ENCODE measurements at regions not wholly inside any gene's neighbourhood (a gene's known extent, or its start where the extent isn't known, plus 50 kb on each side); places are given as distances from the start of the nearest gene placed in this dataset.

GRCh38 chr2:8525582-8526402 is 156.1 kb upstream of the ID2 start:
- CTCF ChIA-PET: interaction anchor here (0.8 to 2.5 kb wide), 15 partner anchors 8 to 1099 kb away, joined by 3 to 17 read pairs (median 4); partner anchors contain the start of gene ID2
- POLR2A ChIA-PET: interaction anchor here (1.2 to 1.5 kb wide), 2 partner anchors 10 to 156 kb away, joined by 7 to 11 read pairs; partner anchors contain the start of gene ID2
- peak; percentile 83 for DNase-seq (ENCODE audit: extremely low spot score)

DNA sequence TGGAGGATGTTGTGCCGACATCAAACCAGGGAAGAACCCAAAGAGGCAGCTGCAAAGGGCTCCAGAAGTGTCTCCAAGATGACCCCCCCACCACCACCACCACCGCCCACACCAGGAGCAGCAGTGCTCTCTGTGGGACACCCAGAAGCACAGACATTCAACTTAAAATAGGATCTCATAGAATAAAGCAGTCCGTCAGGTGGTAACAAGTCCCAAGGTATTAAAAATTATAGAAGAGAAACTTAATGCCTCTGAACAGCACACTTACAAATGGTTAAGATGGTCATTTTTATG is 155.5 kb upstream of the ID2 start:
- ChIA-PET POLR2A (interaction anchor here (1.5 kb wide), 1 partner anchor 156 kb away, joined by 11 read pairs; the partner anchor contains the start of gene ID2), CTCF (interaction anchor here (0.8 to 2.5 kb wide), 10 partner anchors 9 to 1099 kb away, joined by 3 to 17 read pairs (median 4); partner anchors contain the start of gene ID2)
- TF ChIP-seq, protein P1, sequence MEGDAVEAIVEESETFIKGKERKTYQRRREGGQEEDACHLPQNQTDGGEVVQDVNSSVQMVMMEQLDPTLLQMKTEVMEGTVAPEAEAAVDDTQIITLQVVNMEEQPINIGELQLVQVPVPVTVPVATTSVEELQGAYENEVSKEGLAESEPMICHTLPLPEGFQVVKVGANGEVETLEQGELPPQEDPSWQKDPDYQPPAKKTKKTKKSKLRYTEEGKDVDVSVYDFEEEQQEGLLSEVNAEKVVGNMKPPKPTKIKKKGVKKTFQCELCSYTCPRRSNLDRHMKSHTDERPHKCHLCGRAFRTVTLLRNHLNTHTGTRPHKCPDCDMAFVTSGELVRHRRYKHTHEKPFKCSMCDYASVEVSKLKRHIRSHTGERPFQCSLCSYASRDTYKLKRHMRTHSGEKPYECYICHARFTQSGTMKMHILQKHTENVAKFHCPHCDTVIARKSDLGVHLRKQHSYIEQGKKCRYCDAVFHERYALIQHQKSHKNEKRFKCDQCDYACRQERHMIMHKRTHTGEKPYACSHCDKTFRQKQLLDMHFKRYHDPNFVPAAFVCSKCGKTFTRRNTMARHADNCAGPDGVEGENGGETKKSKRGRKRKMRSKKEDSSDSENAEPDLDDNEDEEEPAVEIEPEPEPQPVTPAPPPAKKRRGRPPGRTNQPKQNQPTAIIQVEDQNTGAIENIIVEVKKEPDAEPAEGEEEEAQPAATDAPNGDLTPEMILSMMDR (IDR thresholded peaks at IDR 0.05; ENCODE audit: control extremely low read depth, extremely low read depth, low read depth, missing control alignments): no peak
- no peak for DNase-seq (ENCODE audit: extremely low spot score)

More at GRCh38 chr2:8525582-8526402, 156.1 kb upstream of the ID2 start:
- TF ChIP-seq, protein P1 (IDR thresholded peaks at IDR 0.05; ENCODE audit: control extremely low read depth, extremely low read depth, low read depth, missing control alignments): peak; percentile 68

DNA sequence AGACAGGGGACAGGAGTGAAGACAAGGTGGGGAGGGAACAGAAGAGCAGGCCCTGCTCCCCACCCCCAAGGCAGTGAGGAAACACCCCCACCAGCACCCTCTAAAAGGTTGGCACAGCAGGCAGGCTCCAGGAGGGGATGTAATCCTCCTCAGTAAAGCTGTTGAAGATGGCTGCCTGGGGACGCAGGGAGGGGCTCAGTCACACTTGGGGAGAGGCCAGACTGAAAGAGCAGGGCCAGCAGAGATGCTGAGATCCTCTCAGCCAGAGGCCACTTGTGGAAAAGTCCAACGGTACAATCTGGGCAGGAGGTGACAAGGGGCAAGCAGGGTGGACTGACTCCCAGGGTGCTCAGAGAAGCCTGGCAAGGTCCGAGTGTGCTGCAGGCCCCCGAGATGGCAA is 154.8 kb upstream of the ID2 start:
- ChIA-PET CTCF (no interaction called here), POLR2A (no interaction called here)
- no peak for DNase-seq (ENCODE audit: extremely low spot score)
- TF ChIP-seq, protein P1 (IDR thresholded peaks at IDR 0.05; ENCODE audit: control extremely low read depth, extremely low read depth, low read depth, missing control alignments): no peak

- ChIA-PET POLR2A (no interaction called here), CTCF (interaction anchor here (2.6 kb wide), 1 partner anchor 12 kb away, joined by 10 read pairs; no protein-coding TSS in a partner anchor)
- DNase-seq (ENCODE audit: extremely low spot score): no peak
- TF ChIP-seq, protein P1 (IDR thresholded peaks at IDR 0.05; ENCODE audit: control extremely low read depth, extremely low read depth, low read depth, missing control alignments): no peak
Observed at GRCh38 chr2:8527676-8528075, 154.2 kb upstream of the ID2 start.

- POLR2A ChIA-PET: no interaction called here
- TF ChIP-seq, protein P1 (IDR thresholded peaks at IDR 0.05; ENCODE audit: control extremely low read depth, extremely low read depth, low read depth, missing control alignments): no peak
- CTCF ChIA-PET: interaction anchor here (0.9 to 2.6 kb wide), 4 partner anchors 9 to 50 kb away, joined by 3 to 10 read pairs (median 6); no protein-coding TSS in a partner anchor
- DNase-seq (ENCODE audit: extremely low spot score): no peak
Observed at GRCh38 chr2:8528863-8529262, 153.0 kb upstream of the ID2 start.

GRCh38 chr2:8529706-8530277 is 152.1 kb upstream of the ID2 start:
- TF ChIP-seq, protein P1 (IDR thresholded peaks at IDR 0.05; ENCODE audit: control extremely low read depth, extremely low read depth, low read depth, missing control alignments): no peak
- no peak for DNase-seq (ENCODE audit: extremely low spot score)
- CTCF ChIA-PET: interaction anchor here (0.9 to 2.6 kb wide), 4 partner anchors 8 to 51 kb away, joined by 3 to 10 read pairs (median 6); no protein-coding TSS in a partner anchor
- POLR2A ChIA-PET: interaction anchor here (0.6 kb wide), 1 partner anchor 1101 kb away, joined by 3 read pairs; the partner anchor contains the start of gene YWHAQ
